ENCODE measurements at regions not wholly inside any gene's neighbourhood (a gene's known extent, or its start where the extent isn't known, plus 50 kb on each side); places are given as distances from the start of the nearest gene placed in this dataset.

DNA sequence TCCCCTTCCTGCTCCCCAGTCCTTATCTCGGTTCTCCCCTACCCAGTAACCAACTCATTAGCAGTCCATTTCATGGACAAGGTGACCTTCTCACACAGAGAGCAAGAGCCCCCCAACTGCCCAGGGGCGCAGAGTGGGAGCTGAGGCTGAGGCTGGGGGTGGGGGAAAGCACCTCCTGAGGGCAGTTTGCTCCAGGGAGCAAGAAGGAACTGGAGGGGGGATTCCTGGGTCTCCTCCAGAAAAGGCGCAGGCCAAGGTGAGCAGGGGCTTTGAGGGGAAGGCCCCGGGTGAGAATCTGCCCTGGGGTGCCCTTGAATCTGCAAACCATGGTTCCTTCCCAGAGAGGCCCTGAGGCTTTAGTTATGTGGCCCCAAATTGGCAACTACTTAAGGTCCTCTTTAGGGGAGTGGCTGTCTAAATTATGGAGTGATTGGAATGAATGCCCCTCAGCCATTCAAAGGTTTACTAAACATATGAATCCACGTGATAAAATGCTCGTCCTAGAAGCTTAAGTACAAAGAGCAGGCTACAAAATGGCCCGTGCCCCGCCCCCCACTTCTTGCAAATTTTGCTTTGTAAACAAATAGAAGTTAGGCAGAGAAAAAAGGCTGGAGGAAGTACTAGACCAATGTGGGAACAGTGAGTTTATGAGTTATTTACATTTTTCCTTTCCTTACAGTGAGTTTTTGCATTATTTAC is 123.5 kb upstream of the HS6ST1 start:
- no peak for TF ChIP-seq EP300 (IDR thresholded peaks at IDR 0.05; ENCODE audit: borderline replicate concordance in 1 of 2, low read depth in 1 of 2, low read length in 1 of 2)
- TF ChIP-seq CTCF (IDR thresholded peaks at IDR 0.05), result no peak
- no peak for TF ChIP-seq SIN3A (IDR thresholded peaks at IDR 0.05; ENCODE audit: borderline replicate concordance, low read depth, low read length)

Measured in SK-N-SH (cell line).